Osteoblast (primary cell): ENCODE measurements at regions not wholly inside any gene's neighbourhood (a gene's known extent, or its start where the extent isn't known, plus 50 kb on each side); places are given as distances from the start of the nearest gene placed in this dataset.

Experiments used
- DNase-seq: peaks from one replicate; pipeline ENCODE4 v3.0.0; 2011; ENCODE audit warnings: low spot score, mixed read lengths; ENCODE audit not compliant: insufficient read length; ENCODE audit errors: missing footprints
- H2AFZ ChIP-seq: 2 replicates; pipeline ENCODE4 v1.6.0; 2011; ENCODE audit warnings: mild to moderate bottlenecking, low read length
- H3K27ac ChIP-seq: 2 replicates; pipeline ENCODE4 v1.5.1; 2011; ENCODE audit warnings: mild to moderate bottlenecking, low read depth, low read length, moderate library complexity
- H3K27me3 ChIP-seq: 2 replicates; pipeline ENCODE4 v1.6.0; 2012; ENCODE audit warnings: mild to moderate bottlenecking, control low read depth, inconsistent platforms, low read length, moderate library complexity; ENCODE audit not compliant: insufficient read depth
- H3K36me3 ChIP-seq: 2 replicates; pipeline ENCODE4 v1.5.1; 2011; ENCODE audit warnings: mild to moderate bottlenecking, low read length, control low read depth, moderate library complexity; ENCODE audit not compliant: insufficient read depth
- H3K4me1 ChIP-seq: 2 replicates; pipeline ENCODE4 v1.5.1; 2011; ENCODE audit warnings: mild to moderate bottlenecking, low read length, control low read depth, moderate library complexity; ENCODE audit not compliant: insufficient read depth
- H3K4me2 ChIP-seq: 2 replicates; pipeline ENCODE4 v1.6.0; 2011; ENCODE audit warnings: mild to moderate bottlenecking, low read length; ENCODE audit not compliant: insufficient read depth
- H3K4me3 ChIP-seq: fragments of 200-600 bp; sonication (generic); 3 replicates; pipeline ENCODE4 v1.5.1; 2012; ENCODE audit warnings: mild to moderate bottlenecking, low read length, inconsistent platforms; ENCODE audit not compliant: insufficient read depth
- H3K79me2 ChIP-seq: 2 replicates; pipeline ENCODE4 v1.6.0; 2012; ENCODE audit warnings: mild to moderate bottlenecking, low read length, control low read depth, inconsistent platforms; ENCODE audit not compliant: insufficient read depth
- H3K9me3 ChIP-seq: 2 replicates; pipeline ENCODE4 v1.5.1; 2011; ENCODE audit warnings: low read depth, low read length, control low read depth
- H4K20me1 ChIP-seq: 2 replicates; pipeline ENCODE4 v1.6.0; 2012; ENCODE audit warnings: mild to moderate bottlenecking, low read length, control low read depth; ENCODE audit not compliant: insufficient read depth
- TF ChIP-seq, protein P1 (sequence below): IDR thresholded peaks from 2 replicates; pipeline ENCODE4 v1.5.1; 2011; ENCODE audit warnings: mild to moderate bottlenecking, low read depth, low read length, moderate library complexity; ENCODE audit errors: extremely low read depth

- Histone ChIP-seq H3K4me3 (no peak overlapping the region), H3K27me3 (no peaks in the 10 kb centered on the region), H3K4me2 (no peak overlapping the region), H3K9me3 (no peaks in the 10 kb centered on the region), H4K20me1 (no peaks in the 10 kb centered on the region), H2AFZ (no peak overlapping the region), H3K79me2 (no peaks in the 10 kb centered on the region), H3K27ac (no peak overlapping the region), H3K4me1 (no peaks in the 10 kb centered on the region), H3K36me3 (no peaks in the 10 kb centered on the region)
- no peak for DNase-seq
- TF ChIP-seq, protein P1, sequence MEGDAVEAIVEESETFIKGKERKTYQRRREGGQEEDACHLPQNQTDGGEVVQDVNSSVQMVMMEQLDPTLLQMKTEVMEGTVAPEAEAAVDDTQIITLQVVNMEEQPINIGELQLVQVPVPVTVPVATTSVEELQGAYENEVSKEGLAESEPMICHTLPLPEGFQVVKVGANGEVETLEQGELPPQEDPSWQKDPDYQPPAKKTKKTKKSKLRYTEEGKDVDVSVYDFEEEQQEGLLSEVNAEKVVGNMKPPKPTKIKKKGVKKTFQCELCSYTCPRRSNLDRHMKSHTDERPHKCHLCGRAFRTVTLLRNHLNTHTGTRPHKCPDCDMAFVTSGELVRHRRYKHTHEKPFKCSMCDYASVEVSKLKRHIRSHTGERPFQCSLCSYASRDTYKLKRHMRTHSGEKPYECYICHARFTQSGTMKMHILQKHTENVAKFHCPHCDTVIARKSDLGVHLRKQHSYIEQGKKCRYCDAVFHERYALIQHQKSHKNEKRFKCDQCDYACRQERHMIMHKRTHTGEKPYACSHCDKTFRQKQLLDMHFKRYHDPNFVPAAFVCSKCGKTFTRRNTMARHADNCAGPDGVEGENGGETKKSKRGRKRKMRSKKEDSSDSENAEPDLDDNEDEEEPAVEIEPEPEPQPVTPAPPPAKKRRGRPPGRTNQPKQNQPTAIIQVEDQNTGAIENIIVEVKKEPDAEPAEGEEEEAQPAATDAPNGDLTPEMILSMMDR, result no peak
Measured at GRCh38 chr18:35818353-35818667, 154.2 kb upstream of the RMP24 start.

- DNase-seq, result no peak
- no peaks in the 10 kb centered on the region for H3K79me2 ChIP-seq
- no peaks in the 10 kb centered on the region for H3K4me1 ChIP-seq
- no peaks in the 10 kb centered on the region for H3K27me3 ChIP-seq
- H4K20me1 ChIP-seq, result no peaks in the 10 kb centered on the region
- TF ChIP-seq, protein P1, result no peak
- H3K9me3 ChIP-seq, result no peaks in the 10 kb centered on the region
- no peak overlapping the region for H3K27ac ChIP-seq
- H3K36me3 ChIP-seq, result no peaks in the 10 kb centered on the region
- H3K4me3 ChIP-seq, result no peak overlapping the region
- H2AFZ ChIP-seq, result no peak overlapping the region
- H3K4me2 ChIP-seq, result no peak overlapping the region
Measured at GRCh38 chr18:35822413-35822812, 150.1 kb upstream of the RMP24 start.

GRCh38 chr18:35826477-35826876, 146.0 kb upstream of the RMP24 start:
- H3K79me2 ChIP-seq, result no peaks in the 10 kb centered on the region
- TF ChIP-seq, protein P1, result no peak

DNA sequence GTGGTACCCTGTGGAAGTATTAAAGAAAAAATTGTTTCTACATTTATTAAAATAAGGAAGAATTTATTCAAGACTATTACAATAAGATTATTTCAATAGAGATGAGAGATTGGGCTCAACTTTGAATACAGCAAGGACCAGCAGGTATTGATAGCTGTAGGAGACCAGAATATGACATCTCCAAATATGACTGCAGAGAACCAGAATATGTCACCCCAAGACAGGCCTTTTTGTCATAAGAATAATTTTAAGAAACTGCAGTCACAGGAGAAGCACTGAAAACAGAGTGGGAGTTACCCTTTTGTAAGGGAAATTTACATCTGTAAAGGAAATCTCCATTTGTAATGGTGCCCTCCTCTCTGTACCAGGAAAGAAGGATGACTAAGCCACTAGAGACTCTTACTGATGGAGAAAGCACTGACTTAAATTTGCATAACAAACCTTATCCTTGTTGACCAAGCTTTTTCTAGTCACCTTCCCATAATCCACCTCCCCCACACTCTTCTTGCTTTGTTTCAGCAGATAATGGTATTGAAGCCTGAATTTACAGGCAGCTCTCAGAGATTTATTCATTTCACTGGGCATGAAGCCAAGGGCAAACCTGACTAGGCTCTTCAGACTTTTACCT, 145.1 kb upstream of the RMP24 start:
- Histone ChIP-seq H3K4me1 (no peaks in the 10 kb centered on the region), H3K79me2 (no peaks in the 10 kb centered on the region), H3K9me3 (no peaks in the 10 kb centered on the region), H3K4me3 (no peak overlapping the region), H3K27me3 (no peaks in the 10 kb centered on the region), H3K27ac (no peak overlapping the region), H3K36me3 (no peaks in the 10 kb centered on the region), H4K20me1 (no peaks in the 10 kb centered on the region), H3K4me2 (no peak overlapping the region), H2AFZ (no peak overlapping the region)
- no peak for DNase-seq
- TF ChIP-seq, protein P1, result no peak

More at GRCh38 chr18:35826477-35826876, 146.0 kb upstream of the RMP24 start:
- Histone ChIP-seq H2AFZ (no peak overlapping the region), H4K20me1 (no peaks in the 10 kb centered on the region), H3K36me3 (no peaks in the 10 kb centered on the region), H3K9me3 (no peaks in the 10 kb centered on the region), H3K4me1 (no peaks in the 10 kb centered on the region), H3K27me3 (no peaks in the 10 kb centered on the region), H3K4me2 (no peak overlapping the region), H3K27ac (no peak overlapping the region), H3K4me3 (no peak overlapping the region)
- no peak for DNase-seq
